GM10266 (cell line): ENCODE measurements at regions not wholly inside any gene's neighbourhood (a gene's known extent, or its start where the extent isn't known, plus 50 kb on each side); places are given as distances from the start of the nearest gene placed in this dataset.

Source experiments
- DNase-seq: peaks from one replicate; pipeline ENCODE4 v3.0.0; 2012; ENCODE audit errors: extremely low spot score
- CTCF ChIP-seq: IDR thresholded peaks from 2 replicates; pipeline ENCODE4 v1.5.1; 2012; ENCODE audit warnings: mild to moderate bottlenecking, low read depth; ENCODE audit not compliant: control insufficient read depth, insufficient read depth; ENCODE audit errors: missing control alignments

DNA sequence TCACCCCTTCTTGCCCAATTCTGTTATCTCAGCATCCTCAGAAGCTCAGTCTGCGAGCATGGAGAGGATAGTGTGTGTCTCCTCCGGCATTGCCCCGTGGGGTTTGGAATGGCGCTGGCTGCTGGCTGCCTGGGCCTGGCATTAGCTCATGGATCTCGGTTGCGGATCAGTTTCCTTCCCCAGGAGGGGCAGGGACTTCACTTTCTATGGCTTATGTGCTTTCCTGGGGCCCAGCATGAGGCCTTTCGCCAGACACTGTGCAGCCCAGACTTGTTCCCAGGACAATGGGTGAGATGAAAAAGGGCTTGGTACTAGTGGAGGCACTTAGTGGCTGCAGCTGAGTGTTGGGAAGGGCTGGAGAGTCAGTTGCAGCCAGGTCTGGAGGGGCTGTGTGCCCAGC lies 143.3 kb downstream of the GLI2 start:
- no peak for DNase-seq
- no peak for TF ChIP-seq CTCF

DNA sequence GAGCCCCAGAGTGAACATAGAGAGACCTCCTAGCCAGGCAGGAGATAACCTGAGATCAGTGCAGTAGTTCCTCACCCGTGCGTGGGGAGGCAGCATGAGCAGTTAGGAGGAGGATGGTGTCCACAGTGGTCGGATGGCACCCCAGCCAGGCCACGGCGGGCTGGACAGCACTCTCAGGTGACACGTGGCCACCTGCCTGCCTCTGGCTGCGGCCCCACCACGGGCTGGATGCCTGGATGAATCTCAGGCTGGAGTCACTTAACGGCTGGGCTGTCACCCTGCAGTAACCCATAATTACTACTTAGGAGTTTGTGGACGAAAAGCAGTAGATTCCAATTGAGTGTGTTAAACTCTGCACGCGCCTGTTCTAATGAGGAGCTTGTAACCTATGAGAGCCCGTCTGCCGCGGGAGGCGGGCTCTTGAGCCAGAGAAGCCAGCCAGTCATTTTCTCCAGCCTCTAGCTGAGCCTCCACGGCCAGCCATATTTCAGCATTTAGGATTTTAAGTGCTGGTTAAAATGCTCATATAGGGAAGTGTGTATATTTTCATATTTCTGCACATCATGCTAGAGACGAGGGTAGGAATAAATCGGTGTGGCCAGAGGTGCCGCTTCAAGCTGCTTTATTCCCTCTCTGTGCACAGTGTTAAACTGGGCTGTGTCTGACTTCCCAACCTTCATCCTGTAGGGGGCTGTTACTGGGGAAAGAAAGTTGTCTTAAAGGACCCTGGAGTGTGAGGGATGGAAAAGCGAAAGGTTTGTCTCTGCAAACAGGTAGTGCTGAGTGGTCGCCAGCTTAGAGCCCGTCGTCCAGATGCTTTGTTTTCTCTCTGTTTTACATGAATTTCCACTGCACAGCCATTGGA lies 144.0 kb downstream of the GLI2 start:
- no peak for DNase-seq
- no peak for TF ChIP-seq CTCF

GRCh38 chr2:120880381-120880780 lies 144.7 kb downstream of the GLI2 start:
- no peak for DNase-seq
- no peak for TF ChIP-seq CTCF

DNA sequence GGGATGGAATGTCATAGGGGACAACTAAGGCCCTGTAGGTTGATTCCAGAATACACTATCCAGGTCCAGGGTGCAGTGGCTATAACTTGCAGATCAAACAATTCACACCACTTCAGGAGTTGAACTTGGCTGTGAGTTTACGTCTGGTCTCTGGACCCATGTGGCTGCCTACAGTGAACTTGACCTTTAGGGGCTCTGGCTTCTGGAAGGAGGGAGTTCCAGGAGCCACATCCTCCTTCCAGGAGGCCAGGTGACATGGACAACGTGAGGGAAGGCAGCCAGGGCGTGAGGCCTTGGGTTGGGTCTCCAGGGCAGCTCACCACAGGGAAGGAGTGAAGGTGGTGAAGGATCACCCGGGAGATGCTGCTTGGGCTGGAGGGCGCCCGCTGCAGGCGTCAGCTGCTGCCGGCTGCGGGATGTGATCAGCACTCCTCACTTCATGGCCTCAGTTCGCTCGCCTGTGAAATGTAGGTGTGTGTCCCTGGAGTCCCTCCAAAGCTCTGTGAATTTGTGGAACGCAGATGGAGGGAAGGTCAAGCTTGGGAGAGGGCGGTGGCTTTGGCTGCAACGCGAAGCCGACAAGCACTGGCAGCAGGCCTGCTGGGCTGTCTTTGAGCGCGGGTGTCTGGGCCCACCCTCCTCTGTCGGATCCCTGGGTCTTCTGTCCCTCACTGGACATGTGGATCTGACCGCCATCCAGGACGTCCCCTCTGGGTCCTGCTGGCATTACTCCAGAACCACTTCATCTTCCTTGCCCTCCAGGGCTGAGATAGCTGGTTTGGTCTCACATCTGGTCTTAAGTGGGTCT lies 146.5 kb downstream of the GLI2 start:
- TF ChIP-seq CTCF: no peak

DNA sequence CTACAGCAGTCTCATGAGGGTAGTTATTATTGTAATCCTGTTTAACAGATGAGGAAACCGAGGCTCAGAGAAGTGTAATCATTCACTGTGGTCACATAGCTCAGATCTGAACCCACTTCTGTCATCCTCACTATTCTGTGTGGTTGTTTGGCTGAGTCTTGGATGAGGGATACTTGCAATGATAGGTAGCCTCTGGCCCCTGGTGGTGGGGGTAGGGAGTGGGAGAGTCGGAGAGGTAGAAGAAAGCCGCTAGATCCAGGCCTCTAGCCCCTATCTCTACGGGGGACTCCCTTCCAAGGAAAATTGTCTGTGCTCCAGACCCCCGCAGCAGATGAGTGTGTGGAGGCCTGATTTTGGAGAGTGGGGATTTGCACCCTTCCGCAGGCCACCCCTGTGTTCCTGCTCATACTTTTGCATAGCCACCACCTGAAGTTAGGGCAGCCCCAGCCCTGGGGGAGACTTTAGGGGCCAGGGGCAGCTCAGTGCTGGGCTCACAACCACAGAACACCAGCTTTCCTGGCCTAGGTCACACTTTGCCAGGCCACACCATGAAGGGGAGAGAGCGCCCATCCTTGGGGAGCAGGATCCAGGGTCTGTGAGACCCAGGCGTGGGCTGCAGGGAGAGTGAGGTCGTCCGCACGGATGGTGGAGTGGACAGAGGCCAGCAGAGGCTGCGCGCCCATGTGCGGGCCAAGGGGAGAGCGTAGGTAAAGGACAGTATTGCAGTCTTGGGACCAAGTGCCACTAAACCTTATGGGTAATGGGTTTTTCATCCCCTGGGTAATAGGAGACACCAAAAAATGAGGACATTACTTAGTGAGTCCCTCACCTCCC lies 148.2 kb downstream of the GLI2 start:
- DNase-seq: no peak
- no peak for TF ChIP-seq CTCF

More for the DNA sequence above, 146.5 kb downstream of the GLI2 start:
- no peak for DNase-seq

DNA sequence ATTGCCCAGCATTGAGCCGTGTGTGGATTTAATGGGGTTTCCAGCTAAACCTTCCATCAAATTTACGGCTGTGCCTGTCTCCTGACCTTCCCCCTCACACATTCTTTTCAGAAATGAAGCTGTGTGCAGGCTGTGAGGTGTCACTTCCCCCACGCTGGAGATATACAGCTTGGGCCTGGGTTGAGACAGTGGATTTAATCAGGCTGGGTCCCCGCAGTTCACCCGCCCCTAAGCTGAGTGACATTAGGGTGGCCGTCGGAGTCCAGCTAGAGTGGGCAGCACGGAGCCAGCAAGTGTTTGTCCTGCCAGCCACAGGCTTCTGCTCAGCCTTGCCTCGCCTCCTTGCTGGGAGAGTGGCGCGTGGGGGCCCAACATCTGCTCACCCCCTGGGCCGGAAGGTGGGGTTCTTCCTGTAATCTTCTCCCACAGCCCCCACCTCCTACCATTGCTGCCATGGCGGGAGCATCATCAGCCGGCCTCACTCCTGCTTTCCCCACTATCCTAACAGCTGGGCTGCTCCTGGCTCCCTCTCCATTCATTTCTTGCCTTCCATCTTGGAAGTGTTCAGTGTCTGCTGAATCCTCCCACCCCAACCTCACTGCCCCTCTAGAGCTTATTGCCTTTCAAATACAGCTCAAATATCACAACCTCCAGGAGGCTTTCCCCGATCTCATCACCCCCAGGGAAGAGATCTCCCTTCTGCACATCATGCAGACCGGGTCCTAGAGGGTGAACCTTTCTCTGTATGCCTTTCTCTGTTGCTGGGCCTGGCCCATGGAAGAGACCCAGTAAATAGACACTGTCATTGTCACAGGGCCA lies 149.0 kb downstream of the GLI2 start:
- TF ChIP-seq CTCF: no peak
- DNase-seq: no peak
